ENCODE measurements at regions not wholly inside any gene's neighbourhood (a gene's known extent, or its start where the extent isn't known, plus 50 kb on each side); places are given as distances from the start of the nearest gene placed in this dataset.

GRCh38 chr15:20358779-20359414 is 182.7 kb downstream of the GOLGA6L6 start (continued):
- TF ChIP-seq CHD7 (IDR thresholded peaks at IDR 0.05; ENCODE audit: insufficient replicate concordance, low read length) (no peak), HDAC6 (IDR thresholded peaks at IDR 0.05; ENCODE audit: low read depth, low read length) (no peak), HDAC2 (IDR thresholded peaks at IDR 0.05; ENCODE audit: borderline replicate concordance in 1 of 2, low read depth in 2 of 2, low read length in 2 of 2) (no peak), CTCF (IDR thresholded peaks at IDR 0.05; ENCODE audit: control extremely low read depth in 1 of 3, insufficient read depth in 1 of 3, low read depth in 1 of 3, low read length in 3 of 3) (no peak), ZNF274 (IDR thresholded peaks at IDR 0.05; ENCODE audit: borderline replicate concordance, extremely low read depth, low read length) (no peak), USF2 (IDR thresholded peaks at IDR 0.05; ENCODE audit: low read length) (no peak)
